HG03108 (cell line): ENCODE measurements at regions not wholly inside any gene's neighbourhood (a gene's known extent, or its start where the extent isn't known, plus 50 kb on each side); places are given as distances from the start of the nearest gene placed in this dataset.
"Not testable (repeated sequence)": the region's sequence is repeated elsewhere in the genome, so short reads cannot be mapped to it uniquely, and the experiment has no call there.

ENCODE experiments used
- ATAC-seq: cut with Tn5 transposase; IDR thresholded peaks from one replicate; pipeline ENCODE4 v1.9.1; 2021; ENCODE audit warnings: moderate library complexity; ENCODE audit not compliant: unreplicated experiment

DNA sequence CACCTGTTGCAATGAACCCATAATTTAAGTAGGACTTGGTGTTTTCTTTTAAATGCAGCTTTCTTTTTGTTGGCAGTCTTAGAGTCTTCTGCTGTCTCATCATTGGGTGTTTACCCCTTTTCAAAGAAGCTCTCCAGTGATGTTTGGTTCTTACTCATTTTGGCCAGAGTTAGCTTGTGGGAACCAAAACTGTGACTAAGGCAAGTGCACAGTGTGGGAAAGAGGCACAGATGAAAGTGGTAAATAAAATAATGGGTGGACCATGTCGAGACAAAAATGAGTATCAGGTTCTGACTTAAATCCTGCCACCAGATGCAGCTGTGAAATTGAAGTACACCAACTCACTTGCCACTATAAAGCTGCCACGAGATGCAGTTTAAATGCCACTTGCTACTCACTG is 615.4 kb upstream of the MIS18BP1 start:
- peak; percentile 72 for ATAC-seq

DNA sequence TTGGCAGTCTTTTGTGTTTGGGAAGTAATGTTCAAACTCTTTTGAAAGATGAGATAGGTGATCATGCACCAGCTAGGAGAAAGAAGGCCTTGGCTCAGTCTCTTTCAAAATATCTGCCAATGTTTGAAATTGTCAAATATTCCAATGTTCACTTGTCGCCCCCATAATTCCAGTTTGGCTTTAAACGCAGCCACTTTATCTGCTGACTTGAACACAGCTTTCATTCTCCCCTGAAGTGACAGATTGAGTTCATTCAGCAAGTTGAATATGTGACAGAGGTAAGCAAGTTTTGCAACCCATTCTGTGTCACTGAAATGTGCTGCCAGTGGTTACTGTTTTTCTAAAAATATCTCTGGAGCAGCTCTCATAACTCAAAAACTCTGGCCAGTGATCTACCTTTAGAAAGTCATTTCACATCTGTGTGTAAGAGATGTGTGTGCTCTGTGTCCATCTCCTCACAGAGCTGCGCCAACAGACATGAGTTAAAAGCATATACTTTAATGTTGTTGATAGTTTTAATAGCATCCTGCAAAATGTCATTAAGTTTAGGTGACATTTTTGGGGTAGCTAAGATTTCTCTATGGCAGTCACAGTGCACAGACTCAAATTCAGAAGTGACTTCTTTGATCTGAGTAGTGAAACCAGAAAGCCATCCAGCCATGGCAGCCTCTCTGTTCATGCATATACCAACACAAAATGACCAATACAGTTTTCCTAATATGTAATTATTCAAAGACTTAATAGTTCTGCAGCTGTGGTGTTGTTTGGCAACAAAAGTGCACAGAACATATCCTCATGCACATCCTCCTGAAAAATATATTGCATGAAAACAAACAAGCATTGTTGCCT is 614.3 kb upstream of the MIS18BP1 start:
- no peak for ATAC-seq

- no peak for ATAC-seq
These were observed 585.6 kb upstream of the MIS18BP1 start for GRCh38 chr14:45838597-45838996.

DNA sequence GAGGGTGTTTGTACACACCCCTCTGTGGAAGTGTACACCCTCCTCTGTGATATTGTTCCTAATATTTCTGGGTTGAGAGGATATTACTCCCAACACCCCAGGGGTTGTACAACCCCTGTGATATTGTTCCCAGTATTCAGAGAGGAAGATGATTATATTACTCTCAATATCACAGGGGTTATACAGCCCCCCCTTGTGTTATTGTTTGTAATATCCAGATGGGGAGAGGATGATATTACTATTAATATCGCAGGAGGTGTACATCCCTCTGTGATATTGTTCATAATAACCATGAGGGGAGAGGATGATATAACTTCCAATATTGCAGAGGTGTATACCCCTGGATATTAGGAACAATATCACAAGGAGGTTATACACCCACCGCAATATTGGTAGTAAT is 566.1 kb upstream of the MIS18BP1 start:
- ATAC-seq = no peak

DNA sequence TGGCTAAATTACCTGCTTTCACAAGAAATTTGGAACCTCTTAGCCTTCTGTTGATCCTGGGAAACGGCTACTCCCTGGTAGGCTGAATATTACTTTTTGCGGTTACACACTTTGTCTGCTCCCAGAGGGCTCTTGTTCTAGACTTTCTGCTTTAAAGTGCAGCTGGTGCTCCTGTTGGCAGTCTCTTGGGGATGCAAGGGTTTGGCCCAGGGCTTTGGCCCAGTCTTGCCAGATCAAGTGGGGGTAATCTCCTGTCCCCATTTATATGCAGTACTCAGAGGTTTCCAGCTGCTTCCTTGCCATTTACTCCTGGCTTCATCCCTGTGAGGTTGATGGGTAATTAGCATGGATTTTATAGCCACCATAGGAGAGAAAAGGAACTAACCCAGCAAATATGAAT is 558.2 kb upstream of the MIS18BP1 start:
- no peak for ATAC-seq

DNA sequence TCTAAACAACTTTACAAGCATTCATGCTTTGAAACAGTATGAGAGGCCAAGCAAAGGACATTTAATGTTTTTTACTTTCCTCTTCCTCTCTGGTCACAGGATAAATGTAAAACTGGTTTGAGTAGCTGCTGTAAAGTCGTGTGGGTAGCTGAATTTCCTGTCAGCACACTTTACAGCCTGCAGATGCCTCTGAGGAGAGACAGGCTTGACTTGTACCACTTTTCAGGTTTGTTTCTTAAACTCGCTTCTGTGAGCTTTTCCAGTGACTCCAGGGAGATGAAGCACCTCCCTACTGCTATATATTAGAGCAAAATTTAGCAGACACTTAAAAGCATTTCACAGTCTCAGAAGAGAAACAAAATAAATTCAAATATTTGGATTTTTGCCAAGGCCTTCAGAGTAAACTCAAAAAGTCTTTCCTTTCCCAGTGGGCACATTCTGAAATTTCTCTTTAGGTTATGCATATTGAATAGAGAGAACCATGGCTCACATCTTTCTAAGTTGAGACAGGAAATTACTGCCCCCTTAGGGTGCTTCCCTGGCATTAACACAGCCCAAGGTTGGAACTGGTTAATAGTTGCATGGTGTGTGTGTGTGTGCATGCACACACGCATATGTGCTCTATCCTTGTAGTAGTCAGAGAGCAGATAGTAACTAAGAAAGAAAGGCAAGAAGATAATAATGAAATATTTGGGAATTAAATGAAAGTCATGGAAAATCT is 557.3 kb upstream of the MIS18BP1 start:
- no peak for ATAC-seq

DNA sequence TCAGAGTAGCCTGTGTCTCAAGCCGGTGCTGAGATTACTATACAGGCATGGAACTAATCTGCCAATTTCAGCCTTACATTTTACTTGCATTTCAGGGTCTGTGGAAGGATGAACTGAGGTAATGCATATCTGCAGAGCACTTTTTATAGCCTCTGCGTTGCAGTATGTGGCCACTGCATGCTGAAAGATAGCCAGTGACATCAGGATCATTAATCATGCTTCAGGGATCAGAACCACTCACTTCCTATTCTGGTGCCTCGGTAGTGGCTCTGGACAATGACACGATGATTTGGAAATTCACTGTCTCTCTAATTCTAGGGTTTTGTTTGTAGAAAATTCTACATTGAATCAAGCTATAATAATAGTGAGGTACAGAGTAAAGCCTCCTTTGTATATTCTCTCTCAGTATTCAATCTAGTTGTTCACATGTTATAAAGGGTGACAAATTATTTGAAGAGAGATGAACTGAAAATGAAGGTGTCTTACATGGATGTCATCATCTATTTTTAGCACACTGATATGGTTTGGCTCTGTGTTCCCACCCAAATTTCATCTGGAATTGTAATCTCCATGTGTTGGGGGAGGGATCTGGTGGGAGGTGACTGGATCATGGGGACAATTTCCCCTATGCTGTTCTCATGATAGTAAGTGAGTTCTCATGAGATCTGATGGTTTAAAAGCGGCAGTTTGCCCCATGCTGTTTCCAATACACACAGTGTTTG is 554.3 kb upstream of the MIS18BP1 start:
- ATAC-seq = no peak

DNA sequence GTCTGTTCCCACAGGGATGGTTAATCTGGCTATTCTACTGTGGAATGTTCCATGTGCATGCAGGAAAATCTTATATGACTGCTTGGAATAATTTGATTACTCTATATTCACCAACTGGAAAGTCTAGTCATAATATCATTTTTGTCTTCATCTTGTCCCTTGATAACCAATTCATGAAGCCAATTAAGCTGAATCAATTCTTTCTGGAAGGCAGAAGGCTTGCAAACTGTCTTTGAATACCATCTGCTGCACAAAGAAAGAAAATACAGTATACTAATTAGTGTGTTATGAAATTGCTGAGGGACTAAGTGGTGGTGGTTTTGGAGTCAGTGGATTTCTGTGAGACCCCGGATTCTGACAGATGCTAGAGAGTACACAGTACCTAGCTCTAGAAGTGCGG is 546.5 kb upstream of the MIS18BP1 start:
- ATAC-seq = no peak

GRCh38 chr14:45798659-45799058 is 545.7 kb upstream of the MIS18BP1 start:
- no peak for ATAC-seq

- not testable (repeated sequence) for ATAC-seq
These were observed 543.0 kb upstream of the MIS18BP1 start for GRCh38 chr14:45796006-45796405.

GRCh38 chr14:45793081-45793480 is 540.1 kb upstream of the MIS18BP1 start:
- ATAC-seq = no peak

GRCh38 chr14:45790293-45790692 is 537.3 kb upstream of the MIS18BP1 start:
- ATAC-seq = no peak

GRCh38 chr14:45787167-45787566 is 534.2 kb upstream of the MIS18BP1 start:
- no peak for ATAC-seq

- no peak for ATAC-seq
These were observed 533.3 kb upstream of the MIS18BP1 start for GRCh38 chr14:45786266-45786665.

GRCh38 chr14:45785240-45785639 is 532.2 kb upstream of the MIS18BP1 start:
- no peak for ATAC-seq

DNA sequence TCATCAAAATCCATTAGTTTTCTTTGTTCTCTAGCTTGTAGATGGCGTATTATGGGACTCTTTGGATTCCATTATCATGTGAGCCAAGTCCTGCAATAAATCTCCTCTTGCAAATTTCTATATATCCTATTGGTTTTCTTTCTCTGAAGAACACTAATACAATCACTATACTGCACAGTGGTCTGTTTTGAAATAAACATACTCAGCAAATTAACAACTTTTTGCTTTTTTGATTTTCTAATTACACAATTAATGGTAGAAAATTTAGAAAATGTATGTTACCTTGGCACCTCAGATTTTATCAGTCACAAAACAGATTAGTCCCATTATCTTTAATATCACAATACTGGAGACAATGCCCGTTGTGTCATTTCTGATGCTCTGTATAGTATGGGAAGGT is 513.2 kb upstream of the MIS18BP1 start:
- no peak for ATAC-seq

DNA sequence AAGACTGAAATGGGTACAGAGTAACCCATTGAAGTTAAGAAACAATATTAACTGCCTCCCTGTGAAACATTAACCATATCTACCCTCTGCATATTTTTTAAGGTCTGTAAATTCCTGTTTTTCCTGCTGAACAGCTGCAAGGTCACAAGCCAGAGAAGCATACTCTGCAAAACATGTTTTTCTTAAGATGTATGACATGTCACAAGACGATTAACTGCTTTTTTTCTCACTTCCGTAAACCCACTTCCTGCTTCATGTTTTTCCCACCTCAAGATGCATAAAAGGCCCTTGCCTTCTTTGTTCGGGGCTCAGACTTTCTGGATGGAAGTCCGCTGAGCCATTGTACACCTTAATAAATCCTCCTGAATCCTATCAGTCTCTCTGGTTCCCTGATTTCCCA is 504.7 kb upstream of the MIS18BP1 start:
- ATAC-seq = no peak

- not testable (repeated sequence) for ATAC-seq
These were observed 503.4 kb upstream of the MIS18BP1 start for GRCh38 chr14:45756412-45756811.

DNA sequence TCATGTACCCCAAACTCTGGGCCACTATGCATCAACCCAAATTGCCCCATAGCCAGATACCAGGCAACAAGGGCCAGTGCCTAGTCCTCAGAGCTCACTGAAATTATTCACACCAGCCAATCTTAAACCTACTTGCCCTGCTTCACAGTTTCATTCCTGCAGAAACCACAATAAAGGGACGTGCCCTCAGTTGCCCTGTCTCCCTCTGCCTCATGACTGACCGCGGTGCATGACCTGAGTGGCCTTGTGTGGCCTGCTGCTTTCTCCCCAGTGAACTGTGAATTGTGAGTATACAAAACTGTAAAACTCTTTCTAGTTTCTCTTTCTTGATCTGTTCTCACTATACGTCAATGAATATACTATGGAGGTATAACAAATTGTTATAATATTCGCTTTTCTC is 490.9 kb upstream of the MIS18BP1 start:
- no peak for ATAC-seq

GRCh38 chr14:45742187-45742586 is 489.2 kb upstream of the MIS18BP1 start:
- ATAC-seq = no peak

- no peak for ATAC-seq
These were observed 475.6 kb upstream of the MIS18BP1 start for GRCh38 chr14:45728434-45729225.
